Lower lobe of right lung (tissue), 2 donors: ENCODE measurements at regions not wholly inside any gene's neighbourhood (a gene's known extent, or its start where the extent isn't known, plus 50 kb on each side); places are given as distances from the start of the nearest gene placed in this dataset.

Experiments
- ATAC-seq, 2 donors: fragments of 200-7000 bp; cut with Tn5 transposase; one replicate each; pipeline ENCODE4 v1.9.1; 2020 to 2022; ENCODE audit warnings: mild to moderate bottlenecking in 2 of 2, moderate library complexity in 2 of 2
- DNase-seq: peaks from one replicate; pipeline ENCODE4 v3.0.0-alpha.2; 2020
- H3K27ac ChIP-seq: fragments of 200-600 bp; one replicate; pipeline ENCODE4 v1.8.0; 2022
- H3K27me3 ChIP-seq: fragments of 200-600 bp; one replicate; pipeline ENCODE4 v1.8.0; 2022; ENCODE audit warnings: low read depth
- H3K36me3 ChIP-seq: fragments of 200-600 bp; one replicate; pipeline ENCODE4 v1.8.0; 2022; ENCODE audit warnings: mild to moderate bottlenecking
- H3K4me1 ChIP-seq: fragments of 200-600 bp; one replicate; pipeline ENCODE4 v1.8.0; 2022
- H3K4me3 ChIP-seq: fragments of 200-600 bp; one replicate; pipeline ENCODE4 v1.8.0; 2022; ENCODE audit warnings: mild to moderate bottlenecking
- H3K9me3 ChIP-seq: fragments of 200-600 bp; one replicate; pipeline ENCODE4 v1.8.0; 2022
- CTCF ChIP-seq: fragments of 200-600 bp; IDR thresholded peaks from one replicate; pipeline ENCODE4 v1.8.0; 2022; ENCODE audit warnings: antibody characterized with exemption, mild to moderate bottlenecking
- intact Hi-C: fragments of 100-400 bp; cut with DNase I; formaldehyde crosslinking; loops from one replicate; pipeline ENCODE4 v1.11.0; 2022
- donor health status: DM: no; HTN: yes; CAD: no; lungs with severe emphysema.

DNA sequence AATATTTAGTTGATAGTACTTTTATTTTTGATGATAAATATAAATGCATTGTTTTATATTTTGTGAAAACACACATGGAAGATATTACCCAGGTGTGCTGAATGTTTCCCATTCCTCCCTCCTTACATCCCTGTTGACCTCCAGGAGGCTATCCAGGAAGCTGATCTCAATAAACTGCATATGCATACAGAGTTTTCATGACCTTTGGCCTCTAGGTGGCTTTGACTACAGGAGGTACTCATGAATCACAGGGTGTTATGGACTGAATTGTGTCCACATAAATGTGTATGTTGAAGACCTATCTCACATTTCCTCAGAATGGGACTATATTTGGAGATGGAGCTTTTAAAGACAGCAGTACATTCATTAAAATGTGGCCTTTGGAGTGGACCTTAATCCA is 914.9 kb upstream of the NCAM2 start:
- Histone ChIP-seq H3K27me3 (no peaks in the 10 kb centered on the region), H3K4me1 (no peaks in the 10 kb centered on the region), H3K27ac (no peak overlapping the region), H3K36me3 (no peaks in the 10 kb centered on the region), H3K4me3 (no peak overlapping the region), H3K9me3 (no peaks in the 10 kb centered on the region)
- intact Hi-C loops: no loop called here
- no peak for TF ChIP-seq CTCF
- ATAC-seq: no peak
- no peak for DNase-seq

DNA sequence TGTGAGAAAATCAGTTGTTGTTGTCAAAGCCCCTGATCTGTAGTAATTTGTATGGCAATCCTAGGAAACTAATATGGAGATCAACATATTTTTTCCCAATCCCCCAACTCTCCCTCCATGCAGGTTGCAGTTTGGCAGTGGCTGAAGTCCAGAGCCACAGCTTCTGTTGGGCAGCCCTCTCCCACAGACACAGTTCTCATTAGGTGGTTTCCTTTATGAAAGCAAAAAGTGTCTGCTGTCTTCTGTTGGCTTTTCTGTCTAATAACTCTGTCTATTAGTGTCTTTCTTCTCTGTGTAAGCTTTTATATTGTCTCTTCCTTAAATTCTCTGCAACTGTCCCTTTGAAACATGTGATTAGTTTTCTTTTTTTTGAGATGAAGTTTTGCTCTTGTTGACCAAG is 914.3 kb upstream of the NCAM2 start:
- no peaks in the 10 kb centered on the region for H3K36me3 ChIP-seq
- intact Hi-C loops: no loop called here
- no peak for DNase-seq
- no peaks in the 10 kb centered on the region for H3K27me3 ChIP-seq
- no peak for ATAC-seq
- H3K4me1 ChIP-seq: no peaks in the 10 kb centered on the region
- H3K27ac ChIP-seq: no peak overlapping the region
- TF ChIP-seq CTCF: no peak
- no peaks in the 10 kb centered on the region for H3K9me3 ChIP-seq
- H3K4me3 ChIP-seq: no peak overlapping the region

GRCh38 chr21:20086508-20086907 is 911.7 kb upstream of the NCAM2 start:
- ATAC-seq: no peak
- no peak overlapping the region for H3K27ac ChIP-seq
- no peak overlapping the region for H3K4me3 ChIP-seq
- no peak for TF ChIP-seq CTCF
- no peak for DNase-seq
- intact Hi-C loops: no loop called here
- H3K9me3 ChIP-seq: no peaks in the 10 kb centered on the region
- no peaks in the 10 kb centered on the region for H3K4me1 ChIP-seq
- no peaks in the 10 kb centered on the region for H3K36me3 ChIP-seq
- H3K27me3 ChIP-seq: no peaks in the 10 kb centered on the region

GRCh38 chr21:20106368-20106767 is 891.8 kb upstream of the NCAM2 start:
- no peak for DNase-seq
- Histone ChIP-seq H3K36me3 (no peaks in the 10 kb centered on the region), H3K9me3 (no peaks in the 10 kb centered on the region), H3K4me3 (no peak overlapping the region), H3K4me1 (no peaks in the 10 kb centered on the region), H3K27ac (no peak overlapping the region), H3K27me3 (no peaks in the 10 kb centered on the region)
- intact Hi-C loops: no loop called here
- no peak for ATAC-seq
- TF ChIP-seq CTCF: no peak

- H3K27me3 ChIP-seq: no peaks in the 10 kb centered on the region
- no peak overlapping the region for H3K27ac ChIP-seq
- no peak for TF ChIP-seq CTCF
- no peaks in the 10 kb centered on the region for H3K4me1 ChIP-seq
- ATAC-seq: no peak
- DNase-seq: no peak
- intact Hi-C loops: no loop called here
- H3K4me3 ChIP-seq: no peak overlapping the region
- H3K9me3 ChIP-seq: no peaks in the 10 kb centered on the region
- no peaks in the 10 kb centered on the region for H3K36me3 ChIP-seq
Observed at GRCh38 chr21:20108016-20108415, 890.2 kb upstream of the NCAM2 start.

- Histone ChIP-seq H3K27me3 (no peaks in the 10 kb centered on the region), H3K27ac (no peak overlapping the region), H3K4me1 (no peaks in the 10 kb centered on the region), H3K9me3 (no peaks in the 10 kb centered on the region), H3K36me3 (no peaks in the 10 kb centered on the region), H3K4me3 (no peak overlapping the region)
- ATAC-seq (no peak), DNase-seq (no peak)
- intact Hi-C loops: no loop called here
- TF ChIP-seq CTCF: no peak
Observed at GRCh38 chr21:20108976-20109540, 889.2 kb upstream of the NCAM2 start.
